ENCODE measurements at regions not wholly inside any gene's neighbourhood (a gene's known extent, or its start where the extent isn't known, plus 50 kb on each side); places are given as distances from the start of the nearest gene placed in this dataset.

DNA sequence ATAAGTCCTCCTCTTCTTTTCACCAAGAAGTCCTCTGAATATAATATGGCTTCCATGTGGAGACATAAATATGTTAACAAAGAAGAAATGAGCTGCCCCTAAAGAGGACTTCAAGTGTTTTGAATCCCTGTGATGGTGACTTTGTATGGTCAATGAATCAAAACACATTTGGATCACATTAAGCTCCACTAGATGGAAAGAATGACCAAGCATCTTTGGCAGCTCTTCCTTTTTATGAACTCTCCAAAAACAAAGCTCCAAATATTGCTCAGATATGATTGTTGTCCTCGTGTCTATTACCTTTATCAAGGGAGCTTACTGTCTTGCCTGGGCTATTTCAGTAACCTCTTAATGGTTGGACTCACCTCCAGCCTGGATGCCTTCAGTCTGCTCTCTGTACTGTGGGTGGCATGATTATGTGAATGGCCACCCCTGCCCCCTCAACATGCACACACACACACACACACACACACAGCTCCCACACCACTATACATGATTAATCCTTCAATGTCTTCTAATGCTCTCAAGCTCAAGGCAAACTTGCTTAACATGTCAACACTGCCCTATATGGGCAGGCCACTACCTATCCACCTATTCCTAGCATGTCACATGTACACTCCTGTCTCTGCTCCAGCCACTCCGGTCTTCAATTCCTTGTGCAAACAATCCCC lies 346.6 kb upstream of the SALL1 start:
- Histone ChIP-seq H2AFZ (no peak overlapping the region), H3K27ac (no peak overlapping the region), H3K79me2 (no peaks in the 10 kb centered on the region), H3K4me2 (no peak overlapping the region), H3K36me3 (replicated peaks; ENCODE audit: insufficient read depth, low read depth) (no peaks in the 10 kb centered on the region), H3K4me1 (ENCODE audit: insufficient read depth) (no peaks in the 10 kb centered on the region), H3K4me3 (no peak overlapping the region), H3K9me3 (ENCODE audit: low read depth) (no peaks in the 10 kb centered on the region), H4K20me1 (ENCODE audit: insufficient read depth, poor library complexity, severe bottlenecking) (no peaks in the 10 kb centered on the region), H3K9me2 (replicated peaks; ENCODE audit: insufficient read depth) (no peaks in the 10 kb centered on the region), H3K27me3 (no peaks in the 10 kb centered on the region)
- TF ChIP-seq EZH2 (IDR thresholded peaks at IDR 0.05; ENCODE audit: borderline replicate concordance): no peak
- TF ChIP-seq, protein P1, sequence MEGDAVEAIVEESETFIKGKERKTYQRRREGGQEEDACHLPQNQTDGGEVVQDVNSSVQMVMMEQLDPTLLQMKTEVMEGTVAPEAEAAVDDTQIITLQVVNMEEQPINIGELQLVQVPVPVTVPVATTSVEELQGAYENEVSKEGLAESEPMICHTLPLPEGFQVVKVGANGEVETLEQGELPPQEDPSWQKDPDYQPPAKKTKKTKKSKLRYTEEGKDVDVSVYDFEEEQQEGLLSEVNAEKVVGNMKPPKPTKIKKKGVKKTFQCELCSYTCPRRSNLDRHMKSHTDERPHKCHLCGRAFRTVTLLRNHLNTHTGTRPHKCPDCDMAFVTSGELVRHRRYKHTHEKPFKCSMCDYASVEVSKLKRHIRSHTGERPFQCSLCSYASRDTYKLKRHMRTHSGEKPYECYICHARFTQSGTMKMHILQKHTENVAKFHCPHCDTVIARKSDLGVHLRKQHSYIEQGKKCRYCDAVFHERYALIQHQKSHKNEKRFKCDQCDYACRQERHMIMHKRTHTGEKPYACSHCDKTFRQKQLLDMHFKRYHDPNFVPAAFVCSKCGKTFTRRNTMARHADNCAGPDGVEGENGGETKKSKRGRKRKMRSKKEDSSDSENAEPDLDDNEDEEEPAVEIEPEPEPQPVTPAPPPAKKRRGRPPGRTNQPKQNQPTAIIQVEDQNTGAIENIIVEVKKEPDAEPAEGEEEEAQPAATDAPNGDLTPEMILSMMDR (IDR thresholded peaks at IDR 0.05; ENCODE audit: poor library complexity): no peak
- no peak for TF ChIP-seq EZH2phosphoT487 (IDR thresholded peaks at IDR 0.05; ENCODE audit: low read depth, severe bottlenecking, unreplicated experiment)
- WGBS (ENCODE audit: low lambda C conversion rate, missing lambda C conversion rate): 82% methylated on average over 2 of the region's 2 CpGs
- DNase-seq (ENCODE audit: low spot score): no peak

DNA sequence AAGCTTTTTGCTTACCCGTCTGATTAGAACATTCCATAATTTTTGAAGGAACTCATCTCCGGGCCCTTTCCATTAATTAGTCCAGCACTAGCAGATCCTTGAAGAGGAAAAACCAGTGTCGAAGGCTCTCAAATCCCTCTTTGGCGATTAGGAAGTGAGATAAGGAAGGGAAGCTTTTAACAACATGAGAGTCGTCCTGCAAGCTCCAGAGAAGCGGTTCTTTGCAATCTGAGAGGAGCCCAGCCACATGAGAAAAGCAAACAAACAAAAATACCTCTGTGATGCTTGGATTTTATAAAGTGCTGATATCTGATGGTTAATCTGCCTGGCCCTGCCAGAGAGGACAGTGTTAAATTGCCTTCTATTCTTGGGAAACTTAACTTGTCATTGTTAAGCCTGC lies 339.8 kb upstream of the SALL1 start:
- Histone ChIP-seq H3K4me1 (ENCODE audit: insufficient read depth) (no peaks in the 10 kb centered on the region), H3K4me3 (no peak overlapping the region), H4K20me1 (ENCODE audit: insufficient read depth, poor library complexity, severe bottlenecking) (no peaks in the 10 kb centered on the region), H3K9me2 (replicated peaks; ENCODE audit: insufficient read depth) (no peaks in the 10 kb centered on the region), H3K9me3 (ENCODE audit: low read depth) (no peaks in the 10 kb centered on the region), H3K27ac (no peak overlapping the region), H2AFZ (no peak overlapping the region), H3K4me2 (no peak overlapping the region), H3K79me2 (no peaks in the 10 kb centered on the region), H3K27me3 (no peaks in the 10 kb centered on the region), H3K36me3 (replicated peaks; ENCODE audit: insufficient read depth, low read depth) (no peaks in the 10 kb centered on the region)
- no peak for DNase-seq (ENCODE audit: low spot score)
- 21% methylated on average over 6 of the region's 6 CpGs for WGBS (ENCODE audit: low lambda C conversion rate, missing lambda C conversion rate)
- TF ChIP-seq EZH2 (IDR thresholded peaks at IDR 0.05; ENCODE audit: borderline replicate concordance) (no peak), EZH2phosphoT487 (IDR thresholded peaks at IDR 0.05; ENCODE audit: low read depth, severe bottlenecking, unreplicated experiment) (no peak)
- TF ChIP-seq, protein P1 (IDR thresholded peaks at IDR 0.05; ENCODE audit: poor library complexity): no peak

DNA sequence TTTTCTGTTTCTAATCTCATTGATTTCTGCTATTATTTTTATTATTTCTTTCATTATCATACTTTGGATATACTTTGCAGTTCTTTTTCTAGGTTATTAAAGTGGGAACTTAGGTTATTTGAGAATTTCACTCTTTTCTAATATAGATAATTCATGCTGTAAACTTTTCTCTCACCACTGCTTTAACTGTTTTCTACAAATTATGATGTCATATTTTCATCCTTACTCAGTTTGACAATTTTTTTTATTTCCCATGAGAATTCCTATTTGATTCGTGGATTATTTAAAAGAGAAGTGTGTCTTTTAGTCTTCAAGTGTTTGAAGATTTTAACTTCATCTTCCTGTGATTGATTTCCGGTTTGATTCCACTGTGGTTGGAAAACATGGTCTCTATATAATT lies 336.8 kb upstream of the SALL1 start:
- Histone ChIP-seq H3K9me2 (replicated peaks; ENCODE audit: insufficient read depth) (no peaks in the 10 kb centered on the region), H2AFZ (no peak overlapping the region), H3K27ac (no peak overlapping the region), H3K79me2 (no peaks in the 10 kb centered on the region), H3K4me2 (no peak overlapping the region), H4K20me1 (ENCODE audit: insufficient read depth, poor library complexity, severe bottlenecking) (no peaks in the 10 kb centered on the region), H3K36me3 (replicated peaks; ENCODE audit: insufficient read depth, low read depth) (no peaks in the 10 kb centered on the region), H3K27me3 (no peaks in the 10 kb centered on the region), H3K9me3 (ENCODE audit: low read depth) (peaks cover 5% of the 10 kb centered on the region), H3K4me3 (no peak overlapping the region), H3K4me1 (ENCODE audit: insufficient read depth) (no peaks in the 10 kb centered on the region)
- 90% methylated on average over 2 of the region's 2 CpGs for WGBS (ENCODE audit: low lambda C conversion rate, missing lambda C conversion rate)
- TF ChIP-seq, protein P1 (IDR thresholded peaks at IDR 0.05; ENCODE audit: poor library complexity): no peak
- TF ChIP-seq EZH2phosphoT487 (IDR thresholded peaks at IDR 0.05; ENCODE audit: low read depth, severe bottlenecking, unreplicated experiment) (no peak), EZH2 (IDR thresholded peaks at IDR 0.05; ENCODE audit: borderline replicate concordance) (no peak)
- no peak for DNase-seq (ENCODE audit: low spot score)
